Common myeloid progenitor, CD34-positive (primary cell): ENCODE measurements at regions not wholly inside any gene's neighbourhood (a gene's known extent, or its start where the extent isn't known, plus 50 kb on each side); places are given as distances from the start of the nearest gene placed in this dataset.

Experiments used
- CTCF ChIA-PET: fragments of 350-600 bp; sonication (Branson Sonifier 250); formaldehyde crosslinking; loops from one replicate; lab custom pipeline; 2021; ENCODE audit warnings: antibody characterized with exemption; lab: Charles Lee
- POLR2A ChIA-PET: fragments of 350-600 bp; sonication (Branson Sonifier 250); formaldehyde crosslinking; loops from one replicate; lab custom pipeline; 2021; ENCODE audit warnings: antibody characterized with exemption; lab: Charles Lee
- DNase-seq, 3 donors: peaks; one replicate each; pipeline versions ENCODE4 v3.0.0 to v3.0.0-alpha.2; 2013
- H3K27ac ChIP-seq, 2 experiments: 1 replicate in 1 of 2; 2 replicates in 1 of 2; pipeline ENCODE4 v1.7.0; 2013; ENCODE audit warnings: inconsistent platforms in 2 of 2, low read length in 2 of 2, mild to moderate bottlenecking in 2 of 2, low read depth in 1 of 2, moderate library complexity in 1 of 2; ENCODE audit not compliant: severe bottlenecking in 2 of 2, insufficient read depth in 1 of 2, poor library complexity in 1 of 2
- H3K27me3 ChIP-seq, 5 experiments: replicated peaks in 2 of 5; 1 replicate in 3 of 5; 2 replicates in 2 of 5; pipeline versions ENCODE4 v1.6.1 to v1.7.0; 2013; ENCODE audit warnings: low read length in 4 of 5, mild to moderate bottlenecking in 2 of 5, moderate library complexity in 2 of 5, inconsistent platforms in 1 of 5; ENCODE audit not compliant: insufficient read depth in 5 of 5, control insufficient read depth in 4 of 5
- H3K36me3 ChIP-seq, 4 experiments: 1 replicate in 2 of 4; 2 replicates in 2 of 4; pipeline versions ENCODE4 v1.6.1 to v1.7.0; 2013; ENCODE audit warnings: low read length in 3 of 4, control low read depth in 1 of 4, mild to moderate bottlenecking in 1 of 4; ENCODE audit not compliant: control insufficient read depth in 4 of 4, insufficient read depth in 4 of 4
- H3K4me1 ChIP-seq, 4 experiments: 1 replicate in 3 of 4; 2 replicates in 1 of 4; pipeline versions ENCODE4 v1.6.1 to v1.7.1; 2013; ENCODE audit warnings: low read length in 3 of 4, mild to moderate bottlenecking in 3 of 4, control low read depth in 1 of 4, inconsistent platforms in 1 of 4, moderate library complexity in 1 of 4; ENCODE audit not compliant: control insufficient read depth in 4 of 4, insufficient read depth in 4 of 4; ENCODE audit errors: control extremely low read depth in 1 of 4
- H3K4me3 ChIP-seq, 7 experiments: 1 replicate in 4 of 7; 2 replicates in 3 of 7; pipeline versions ENCODE4 v1.5.1 to v1.7.0; 2013; ENCODE audit warnings: mild to moderate bottlenecking in 7 of 7, low read length in 6 of 7, moderate library complexity in 6 of 7, inconsistent platforms in 2 of 7, low read depth in 2 of 7, control low read depth in 1 of 7; ENCODE audit not compliant: insufficient read depth in 4 of 7, control insufficient read depth in 1 of 7; ENCODE audit errors: extremely low read depth in 1 of 7
- H3K9me3 ChIP-seq, 5 experiments: 1 replicate in 4 of 5; 2 replicates in 1 of 5; pipeline versions ENCODE4 v1.6.1 to v1.7.1; 2013; ENCODE audit warnings: low read length in 4 of 5, mild to moderate bottlenecking in 2 of 5, inconsistent platforms in 1 of 5, low read depth in 1 of 5, moderate library complexity in 1 of 5; ENCODE audit not compliant: control insufficient read depth in 4 of 5, insufficient read depth in 2 of 5; ENCODE audit errors: control extremely low read depth in 1 of 5
- WGBS: methylation state at CpG from one replicate; pipeline ENCODE4 v1.1.5; 2013; ENCODE audit not compliant: insufficient coverage; 5-methylcytosine and 5-hydroxymethylcytosine counted together

DNA sequence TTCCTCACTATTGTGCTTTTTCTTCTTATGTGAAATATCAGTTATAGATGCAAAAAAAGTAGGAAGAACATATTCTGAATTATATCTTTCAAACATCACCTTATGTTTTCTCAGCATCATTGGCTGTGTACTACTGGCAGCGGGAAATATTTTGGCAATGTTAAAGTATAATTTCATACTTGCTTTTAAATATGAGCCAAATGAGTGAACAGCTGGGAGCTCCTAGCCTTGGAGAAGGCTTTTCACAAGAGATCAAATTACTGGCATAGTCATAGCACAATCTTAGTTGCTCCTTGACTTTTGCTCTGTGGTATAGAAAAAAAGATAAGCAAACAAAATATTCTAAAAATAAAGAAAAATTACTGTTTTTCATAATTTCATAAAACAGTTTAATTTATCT, 1575.8 kb upstream of the PABPC4L start:
- no CpG with 5 or more reads among the region's 1 CpG for WGBS

GRCh38 chr4:135775909-135776308, 1574.3 kb upstream of the PABPC4L start:
- CTCF ChIA-PET, result no interaction called here
- no peak overlapping the region for H3K27ac ChIP-seq
- H3K4me3 ChIP-seq, result no peak overlapping the region
- no peak for DNase-seq
- H3K36me3 ChIP-seq, result no peaks in the 10 kb centered on the region
- H3K27me3 ChIP-seq, result no peaks in the 10 kb centered on the region
- H3K4me1 ChIP-seq, result no peaks in the 10 kb centered on the region
- H3K9me3 ChIP-seq, result peaks cover 0 to 1% (median 0%) of the 10 kb centered on the region in 5 experiments
- WGBS, result no CpG with 5 or more reads among the region's 1 CpG
- POLR2A ChIA-PET, result no interaction called here

More for the DNA sequence above, 1575.8 kb upstream of the PABPC4L start:
- no peak for DNase-seq
- H3K4me1 ChIP-seq, result no peaks in the 10 kb centered on the region
- no peak overlapping the region for H3K27ac ChIP-seq
- H3K36me3 ChIP-seq, result no peaks in the 10 kb centered on the region
- POLR2A ChIA-PET, result no interaction called here
- H3K27me3 ChIP-seq, result no peaks in the 10 kb centered on the region
- H3K9me3 ChIP-seq, result no peaks in the 10 kb centered on the region
- CTCF ChIA-PET, result no interaction called here
- H3K4me3 ChIP-seq, result no peak overlapping the region

DNA sequence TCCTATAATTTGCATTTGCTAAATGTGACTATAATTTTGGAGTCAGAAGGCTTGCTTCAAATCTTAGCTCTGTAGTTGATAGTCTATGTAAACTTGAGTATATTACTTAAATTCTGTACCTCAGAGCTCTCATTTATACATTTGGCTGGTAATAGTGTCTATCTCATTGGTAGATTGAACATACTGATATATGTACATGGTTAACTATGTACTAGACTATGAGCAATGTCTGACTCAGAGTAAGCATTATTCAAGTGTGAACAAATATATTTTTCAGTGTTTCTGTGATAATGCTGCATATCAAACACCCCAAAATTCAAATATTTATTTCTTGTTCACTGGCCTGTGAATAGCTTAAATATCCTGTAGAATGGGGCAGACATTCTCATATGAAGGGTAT, 1568.9 kb upstream of the PABPC4L start:
- Histone ChIP-seq H3K27me3 (no peaks in the 10 kb centered on the region), H3K9me3 (peaks cover 0 to 1% (median 0%) of the 10 kb centered on the region in 5 experiments), H3K4me3 (no peak overlapping the region), H3K36me3 (no peaks in the 10 kb centered on the region), H3K27ac (no peak overlapping the region), H3K4me1 (no peaks in the 10 kb centered on the region)
- ChIA-PET POLR2A (no interaction called here), CTCF (no interaction called here)
- DNase-seq, result no peak

DNA sequence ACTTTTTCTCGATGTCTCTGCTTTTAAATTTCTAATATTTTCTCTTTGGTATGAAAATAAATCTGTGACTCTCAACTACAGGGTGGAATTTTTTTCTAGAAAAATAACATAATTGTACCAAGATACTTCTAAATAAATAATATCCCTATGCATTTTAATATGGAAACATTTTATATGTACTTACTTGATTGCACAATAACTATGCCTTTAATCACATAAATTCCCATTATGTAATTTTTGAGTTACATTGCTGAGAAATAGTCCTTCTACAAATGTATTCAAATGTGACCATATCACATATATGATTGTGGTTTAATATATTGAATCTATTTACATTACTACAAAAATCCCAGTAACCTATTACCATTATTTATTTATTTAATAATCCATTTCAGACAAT, 1543.3 kb upstream of the PABPC4L start:
- Histone ChIP-seq H3K27me3 (no peaks in the 10 kb centered on the region), H3K4me3 (no peak overlapping the region), H3K27ac (no peak overlapping the region), H3K4me1 (no peaks in the 10 kb centered on the region), H3K9me3 (no peaks in the 10 kb centered on the region), H3K36me3 (no peaks in the 10 kb centered on the region)
- WGBS, result no CpG with 5 or more reads among the region's 1 CpG
- ChIA-PET CTCF (no interaction called here), POLR2A (no interaction called here)
- no peak for DNase-seq

DNA sequence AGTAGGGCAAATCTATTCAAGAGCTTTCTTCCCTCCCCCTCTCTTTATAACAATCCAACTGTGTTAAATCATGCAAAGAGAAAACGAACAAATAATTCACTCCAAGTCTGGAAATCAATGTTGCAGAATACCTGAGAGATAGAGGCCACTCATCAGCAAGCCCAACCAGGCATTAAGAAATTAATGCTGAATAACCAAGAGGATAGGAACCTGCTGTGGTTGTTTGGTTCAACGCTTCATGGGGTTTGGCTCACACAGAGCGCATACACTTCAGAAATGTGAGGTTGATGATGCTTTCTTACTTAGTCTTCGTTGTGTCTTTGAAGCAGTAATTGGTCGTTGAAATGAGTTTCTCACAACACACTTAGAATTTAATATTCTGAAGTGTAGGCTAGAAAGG, 1540.0 kb upstream of the PABPC4L start:
- Histone ChIP-seq H3K27me3 (no peaks in the 10 kb centered on the region), H3K4me3 (no peak overlapping the region), H3K9me3 (no peaks in the 10 kb centered on the region), H3K4me1 (no peaks in the 10 kb centered on the region), H3K36me3 (no peaks in the 10 kb centered on the region), H3K27ac (no peak overlapping the region)
- WGBS, result 43% methylated on average over 1 of the region's 5 CpGs
- DNase-seq, result no peak
- ChIA-PET CTCF (no interaction called here), POLR2A (no interaction called here)

DNA sequence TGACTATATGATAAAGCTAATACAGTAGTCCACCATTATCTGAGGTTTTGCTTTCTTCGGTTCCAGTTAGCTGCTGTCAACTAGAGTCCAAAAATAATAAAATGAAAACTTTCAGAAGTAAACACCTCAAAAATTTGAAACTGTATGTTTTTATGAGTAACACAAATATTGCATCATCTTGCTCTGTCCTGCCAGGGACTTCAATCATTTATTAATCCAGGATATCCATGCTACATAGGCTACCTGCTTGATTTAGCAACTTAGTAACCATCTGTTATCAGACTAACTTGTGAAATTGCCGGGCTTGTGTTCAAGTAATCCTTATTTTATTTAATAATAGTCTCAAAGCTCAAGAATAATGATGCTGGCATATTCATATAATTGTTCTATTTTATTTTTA, 1537.8 kb upstream of the PABPC4L start:
- H3K27ac ChIP-seq, result no peak overlapping the region
- H3K9me3 ChIP-seq, result no peaks in the 10 kb centered on the region
- DNase-seq, result no peak
- POLR2A ChIA-PET, result no interaction called here
- H3K4me3 ChIP-seq, result no peak overlapping the region
- no peaks in the 10 kb centered on the region for H3K27me3 ChIP-seq
- no peaks in the 10 kb centered on the region for H3K4me1 ChIP-seq
- WGBS, result no CpG with 5 or more reads among the region's 2 CpGs
- H3K36me3 ChIP-seq, result no peaks in the 10 kb centered on the region
- CTCF ChIA-PET, result no interaction called here

GRCh38 chr4:135735512-135735911, 1533.9 kb upstream of the PABPC4L start:
- ChIA-PET CTCF (no interaction called here), POLR2A (no interaction called here)
- Histone ChIP-seq H3K36me3 (no peaks in the 10 kb centered on the region), H3K27ac (no peak overlapping the region), H3K4me1 (no peaks in the 10 kb centered on the region), H3K9me3 (no peaks in the 10 kb centered on the region), H3K27me3 (no peaks in the 10 kb centered on the region), H3K4me3 (no peak overlapping the region)
- DNase-seq, result no peak
